ENCODE measurements at regions not wholly inside any gene's neighbourhood (a gene's known extent, or its start where the extent isn't known, plus 50 kb on each side); places are given as distances from the start of the nearest gene placed in this dataset.

- Histone ChIP-seq H3K27me3 (ENCODE audit: insufficient read depth, low read length, poor library complexity, severe bottlenecking) (no peaks in the 10 kb centered on the region), H3K9me2 (replicated peaks; ENCODE audit: low read depth, low read length) (no peaks in the 10 kb centered on the region), H4K20me1 (ENCODE audit: insufficient read depth, low read length, poor library complexity, severe bottlenecking) (no peaks in the 10 kb centered on the region), H3K4me3 (ENCODE audit: low read length, poor library complexity, severe bottlenecking) (no peak overlapping the region), H2AFZ (ENCODE audit: low read length) (no peak overlapping the region), H3K9ac (ENCODE audit: low read depth, low read length, poor library complexity, severe bottlenecking) (no peak overlapping the region), H3K4me1 (ENCODE audit: insufficient read depth, low read length, poor library complexity, severe bottlenecking) (no peaks in the 10 kb centered on the region), H3F3A (ENCODE audit: low read depth) (no peaks in the 10 kb centered on the region), H3K79me2 (ENCODE audit: insufficient read depth, low read length) (no peaks in the 10 kb centered on the region), H3K4me2 (ENCODE audit: low read depth, low read length, poor library complexity, severe bottlenecking) (no peak overlapping the region), H3K9me3 (ENCODE audit: insufficient read depth, low read depth, low read length) (no peaks in the 10 kb centered on the region), H3K36me3 (ENCODE audit: insufficient read depth, low read length) (no peaks in the 10 kb centered on the region)
- no peak for TF ChIP-seq EZH2phosphoT487 (IDR thresholded peaks at IDR 0.05; ENCODE audit: borderline replicate concordance)
Measured at GRCh38 chr1:208748387-208749165, 504.4 kb upstream of the PLXNA2 start.

GRCh38 chr1:208756339-208756981 lies 512.3 kb upstream of the PLXNA2 start:
- H3K4me1 ChIP-seq (ENCODE audit: insufficient read depth, low read length, poor library complexity, severe bottlenecking) = no peaks in the 10 kb centered on the region
- no peaks in the 10 kb centered on the region for H3K27me3 ChIP-seq (ENCODE audit: insufficient read depth, low read length, poor library complexity, severe bottlenecking)
- H3F3A ChIP-seq (ENCODE audit: low read depth) = no peaks in the 10 kb centered on the region
- H4K20me1 ChIP-seq (ENCODE audit: insufficient read depth, low read length, poor library complexity, severe bottlenecking) = no peaks in the 10 kb centered on the region
- no peak overlapping the region for H3K4me2 ChIP-seq (ENCODE audit: low read depth, low read length, poor library complexity, severe bottlenecking)
- H3K9me2 ChIP-seq (replicated peaks; ENCODE audit: low read depth, low read length) = no peaks in the 10 kb centered on the region
- no peaks in the 10 kb centered on the region for H3K9me3 ChIP-seq (ENCODE audit: insufficient read depth, low read depth, low read length)
- no peak overlapping the region for H2AFZ ChIP-seq (ENCODE audit: low read length)
- H3K36me3 ChIP-seq (ENCODE audit: insufficient read depth, low read length) = no peaks in the 10 kb centered on the region
- TF ChIP-seq CTCF (conservative IDR thresholded peaks at IDR 0.05; ENCODE audit: low read length) (no peak), EZH2phosphoT487 (IDR thresholded peaks at IDR 0.05; ENCODE audit: borderline replicate concordance) (no peak)
- H3K9ac ChIP-seq (ENCODE audit: low read depth, low read length, poor library complexity, severe bottlenecking) = no peak overlapping the region
- H3K79me2 ChIP-seq (ENCODE audit: insufficient read depth, low read length) = no peaks in the 10 kb centered on the region
- H3K4me3 ChIP-seq (ENCODE audit: low read length, poor library complexity, severe bottlenecking) = no peak overlapping the region

GRCh38 chr1:208757846-208758245 lies 513.7 kb upstream of the PLXNA2 start:
- Histone ChIP-seq H4K20me1 (ENCODE audit: insufficient read depth, low read length, poor library complexity, severe bottlenecking) (no peaks in the 10 kb centered on the region), H3K4me2 (ENCODE audit: low read depth, low read length, poor library complexity, severe bottlenecking) (no peak overlapping the region), H3K4me3 (ENCODE audit: low read length, poor library complexity, severe bottlenecking) (no peak overlapping the region), H3F3A (ENCODE audit: low read depth) (no peaks in the 10 kb centered on the region), H3K79me2 (ENCODE audit: insufficient read depth, low read length) (no peaks in the 10 kb centered on the region), H3K36me3 (ENCODE audit: insufficient read depth, low read length) (no peaks in the 10 kb centered on the region), H3K27me3 (ENCODE audit: insufficient read depth, low read length, poor library complexity, severe bottlenecking) (no peaks in the 10 kb centered on the region), H3K9me3 (ENCODE audit: insufficient read depth, low read depth, low read length) (no peaks in the 10 kb centered on the region), H3K9ac (ENCODE audit: low read depth, low read length, poor library complexity, severe bottlenecking) (no peak overlapping the region), H3K9me2 (replicated peaks; ENCODE audit: low read depth, low read length) (no peaks in the 10 kb centered on the region), H3K4me1 (ENCODE audit: insufficient read depth, low read length, poor library complexity, severe bottlenecking) (no peaks in the 10 kb centered on the region), H2AFZ (ENCODE audit: low read length) (no peak overlapping the region)
- TF ChIP-seq CTCF (conservative IDR thresholded peaks at IDR 0.05; ENCODE audit: low read length) (no peak), EZH2phosphoT487 (IDR thresholded peaks at IDR 0.05; ENCODE audit: borderline replicate concordance) (no peak)

Data from Loucy (cell line).